ENCODE measurements at regions not wholly inside any gene's neighbourhood (a gene's known extent, or its start where the extent isn't known, plus 50 kb on each side); places are given as distances from the start of the nearest gene placed in this dataset.

DNA sequence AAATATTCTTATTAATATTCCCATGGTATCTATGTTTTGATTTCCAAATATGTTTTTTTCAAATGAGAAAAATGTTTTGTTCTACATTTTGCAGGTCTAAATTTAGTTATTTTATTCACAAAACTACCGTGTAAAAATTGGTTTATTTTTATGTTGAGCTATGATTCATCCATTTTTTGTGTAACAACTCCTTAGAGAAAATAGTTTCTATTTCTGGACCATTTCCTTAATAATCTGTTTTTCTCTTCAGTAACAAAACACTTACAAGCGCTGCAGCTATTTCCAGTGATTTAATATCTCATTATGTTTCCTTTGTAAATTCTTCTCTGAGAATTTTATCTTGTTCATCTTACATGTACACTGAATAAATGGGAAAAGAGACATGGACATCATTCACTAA is 550.7 kb upstream of the SLITRK5 start:
- H3K9ac ChIP-seq (ENCODE audit: low read depth in 2 of 2, low read length in 2 of 2) = no peak overlapping the region
- no peaks in the 10 kb centered on the region for H3K9me3 ChIP-seq
- H3K27me3 ChIP-seq = no peaks in the 10 kb centered on the region
- H3K27ac ChIP-seq = no peak overlapping the region
- H3K4me3 ChIP-seq = no peak overlapping the region
- H3K36me3 ChIP-seq = no peaks in the 10 kb centered on the region
- TF ChIP-seq, protein P1, sequence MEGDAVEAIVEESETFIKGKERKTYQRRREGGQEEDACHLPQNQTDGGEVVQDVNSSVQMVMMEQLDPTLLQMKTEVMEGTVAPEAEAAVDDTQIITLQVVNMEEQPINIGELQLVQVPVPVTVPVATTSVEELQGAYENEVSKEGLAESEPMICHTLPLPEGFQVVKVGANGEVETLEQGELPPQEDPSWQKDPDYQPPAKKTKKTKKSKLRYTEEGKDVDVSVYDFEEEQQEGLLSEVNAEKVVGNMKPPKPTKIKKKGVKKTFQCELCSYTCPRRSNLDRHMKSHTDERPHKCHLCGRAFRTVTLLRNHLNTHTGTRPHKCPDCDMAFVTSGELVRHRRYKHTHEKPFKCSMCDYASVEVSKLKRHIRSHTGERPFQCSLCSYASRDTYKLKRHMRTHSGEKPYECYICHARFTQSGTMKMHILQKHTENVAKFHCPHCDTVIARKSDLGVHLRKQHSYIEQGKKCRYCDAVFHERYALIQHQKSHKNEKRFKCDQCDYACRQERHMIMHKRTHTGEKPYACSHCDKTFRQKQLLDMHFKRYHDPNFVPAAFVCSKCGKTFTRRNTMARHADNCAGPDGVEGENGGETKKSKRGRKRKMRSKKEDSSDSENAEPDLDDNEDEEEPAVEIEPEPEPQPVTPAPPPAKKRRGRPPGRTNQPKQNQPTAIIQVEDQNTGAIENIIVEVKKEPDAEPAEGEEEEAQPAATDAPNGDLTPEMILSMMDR (IDR thresholded peaks at IDR 0.05) = no peak
- DNase-seq = no peak
- H3K4me1 ChIP-seq = no peaks in the 10 kb centered on the region
- intact Hi-C loops (cut with DNase I) = no loop called here

GRCh38 chr13:87122551-87122950 is 548.6 kb upstream of the SLITRK5 start:
- Histone ChIP-seq H3K36me3 (no peaks in the 10 kb centered on the region), H3K9ac (ENCODE audit: low read depth in 2 of 2, low read length in 2 of 2) (no peak overlapping the region), H3K27me3 (no peaks in the 10 kb centered on the region), H3K27ac (no peak overlapping the region), H3K4me1 (no peaks in the 10 kb centered on the region), H3K9me3 (no peaks in the 10 kb centered on the region), H3K4me3 (no peak overlapping the region)
- TF ChIP-seq, protein P1 (IDR thresholded peaks at IDR 0.05) = no peak
- no peak for DNase-seq
- intact Hi-C loops (cut with DNase I) = no loop called here

- Histone ChIP-seq H3K4me3 (no peak overlapping the region), H3K9me3 (no peaks in the 10 kb centered on the region), H3K27ac (no peak overlapping the region), H3K36me3 (no peaks in the 10 kb centered on the region), H3K4me1 (no peaks in the 10 kb centered on the region), H3K9ac (ENCODE audit: low read depth in 2 of 2, low read length in 2 of 2) (no peak overlapping the region), H3K27me3 (no peaks in the 10 kb centered on the region)
- TF ChIP-seq, protein P1 (IDR thresholded peaks at IDR 0.05) = no peak
- intact Hi-C loops (cut with DNase I) = no loop called here
- no peak for DNase-seq
Measured at GRCh38 chr13:87123987-87124784, 547.0 kb upstream of the SLITRK5 start.

DNA sequence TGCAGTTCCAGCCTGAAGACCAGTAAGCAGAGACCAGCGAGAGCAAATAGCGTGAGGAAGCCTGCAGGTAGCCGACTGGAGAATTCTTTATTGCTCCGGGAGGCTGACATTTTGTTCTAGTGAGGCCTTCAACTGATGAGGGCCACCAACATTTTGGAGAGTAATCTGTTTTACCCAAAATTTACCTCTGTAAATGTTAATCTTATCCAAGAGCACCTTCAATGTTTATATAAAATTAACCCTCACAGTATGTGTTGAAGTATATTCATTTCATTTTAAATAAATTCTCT is 546.4 kb upstream of the SLITRK5 start:
- H3K4me3 ChIP-seq = no peak overlapping the region
- H3K27me3 ChIP-seq = no peaks in the 10 kb centered on the region
- no peaks in the 10 kb centered on the region for H3K9me3 ChIP-seq
- no peak overlapping the region for H3K27ac ChIP-seq
- no peak for DNase-seq
- no peak overlapping the region for H3K9ac ChIP-seq (ENCODE audit: low read depth in 2 of 2, low read length in 2 of 2)
- intact Hi-C loops (cut with DNase I) = no loop called here
- H3K36me3 ChIP-seq = no peaks in the 10 kb centered on the region
- H3K4me1 ChIP-seq = no peaks in the 10 kb centered on the region
- TF ChIP-seq, protein P1 (IDR thresholded peaks at IDR 0.05) = no peak

DNA sequence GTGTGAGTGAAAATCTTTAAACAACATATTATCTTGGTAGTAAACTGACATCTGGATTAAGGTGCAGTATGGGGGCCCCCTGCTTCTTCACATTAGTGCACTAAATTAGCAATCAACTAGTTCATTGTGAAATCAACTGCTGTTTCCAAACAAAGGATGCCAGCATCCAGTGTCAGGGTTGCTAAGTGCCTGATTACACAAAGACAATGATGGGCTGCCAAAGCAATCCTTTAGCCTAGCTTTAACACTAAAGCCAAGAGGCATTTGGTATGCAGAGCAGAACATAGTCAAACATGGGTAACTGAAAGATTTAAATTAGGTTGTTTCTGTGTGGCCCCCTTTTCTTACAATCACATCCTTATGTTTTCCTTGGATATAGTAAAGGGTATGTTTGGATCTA is 543.1 kb upstream of the SLITRK5 start:
- H3K36me3 ChIP-seq = no peaks in the 10 kb centered on the region

More for the DNA sequence above, 543.1 kb upstream of the SLITRK5 start:
- no peak for DNase-seq
- Histone ChIP-seq H3K9ac (ENCODE audit: low read depth in 2 of 2, low read length in 2 of 2) (no peak overlapping the region), H3K4me3 (no peak overlapping the region), H3K27me3 (no peaks in the 10 kb centered on the region), H3K4me1 (no peaks in the 10 kb centered on the region), H3K27ac (no peak overlapping the region), H3K9me3 (no peaks in the 10 kb centered on the region)
- intact Hi-C loops (cut with DNase I) = no loop called here
- TF ChIP-seq, protein P1 (IDR thresholded peaks at IDR 0.05) = no peak

Data from colonic mucosa (tissue), 4 donors.